Calu3 (cell line): ENCODE measurements at regions not wholly inside any gene's neighbourhood (a gene's known extent, or its start where the extent isn't known, plus 50 kb on each side); places are given as distances from the start of the nearest gene placed in this dataset.

Experiments
- BruUV-seq: library from RNA; stranded (reverse); fragments of 400-500 nt; replicated peaks from 2 replicates; lab custom pipeline; 2021; lab: Mats Ljungman, UMichigan
- CTCF ChIA-PET: fragments of 300-600 bp; sonication (Branson Sonifier 250); formaldehyde crosslinking; loops from one replicate; lab custom pipeline; 2022; ENCODE audit warnings: antibody characterized with exemption; lab: Charles Lee
- DNase-seq: peaks from one replicate; pipeline ENCODE4 v3.0.0; 2022
- H3K27ac Mint-ChIP-seq: one replicate; pipeline ENCODE4 v1.8.0; 2022; ENCODE audit warnings: mixed read lengths; ENCODE audit not compliant: unreplicated experiment
- H3K27me3 Mint-ChIP-seq: one replicate; pipeline ENCODE4 v1.8.0; 2022; ENCODE audit warnings: mixed read lengths; ENCODE audit not compliant: unreplicated experiment
- H3K36me3 Mint-ChIP-seq: one replicate; pipeline ENCODE4 v1.8.0; 2022; ENCODE audit warnings: mild to moderate bottlenecking, moderate library complexity, mixed read lengths; ENCODE audit not compliant: insufficient read depth, unreplicated experiment
- H3K4me1 Mint-ChIP-seq: one replicate; pipeline ENCODE4 v1.8.0; 2022; ENCODE audit warnings: mild to moderate bottlenecking, low read depth, mixed read lengths; ENCODE audit not compliant: unreplicated experiment
- H3K4me3 Mint-ChIP-seq: one replicate; pipeline ENCODE4 v1.8.0; 2022; ENCODE audit warnings: mild to moderate bottlenecking, low read depth, moderate library complexity, mixed read lengths; ENCODE audit not compliant: unreplicated experiment
- H3K9me3 Mint-ChIP-seq: one replicate; pipeline ENCODE4 v1.8.0; 2022; ENCODE audit warnings: low read depth, mixed read lengths; ENCODE audit not compliant: unreplicated experiment
- intact Hi-C: fragments of 100-400 bp; cut with micrococcal nuclease; formaldehyde crosslinking; loops from one replicate; pipeline ENCODE4 v1.10.0; 2022; ENCODE audit not compliant: unreplicated experiment
- TF ChIP-seq, protein P1 (sequence below): fragments of 200-600 bp; IDR thresholded peaks from one replicate; pipeline ENCODE4 v1.8.0; 2022; ENCODE audit warnings: antibody characterized with exemption; ENCODE audit not compliant: unreplicated experiment

- TF ChIP-seq, protein P1, sequence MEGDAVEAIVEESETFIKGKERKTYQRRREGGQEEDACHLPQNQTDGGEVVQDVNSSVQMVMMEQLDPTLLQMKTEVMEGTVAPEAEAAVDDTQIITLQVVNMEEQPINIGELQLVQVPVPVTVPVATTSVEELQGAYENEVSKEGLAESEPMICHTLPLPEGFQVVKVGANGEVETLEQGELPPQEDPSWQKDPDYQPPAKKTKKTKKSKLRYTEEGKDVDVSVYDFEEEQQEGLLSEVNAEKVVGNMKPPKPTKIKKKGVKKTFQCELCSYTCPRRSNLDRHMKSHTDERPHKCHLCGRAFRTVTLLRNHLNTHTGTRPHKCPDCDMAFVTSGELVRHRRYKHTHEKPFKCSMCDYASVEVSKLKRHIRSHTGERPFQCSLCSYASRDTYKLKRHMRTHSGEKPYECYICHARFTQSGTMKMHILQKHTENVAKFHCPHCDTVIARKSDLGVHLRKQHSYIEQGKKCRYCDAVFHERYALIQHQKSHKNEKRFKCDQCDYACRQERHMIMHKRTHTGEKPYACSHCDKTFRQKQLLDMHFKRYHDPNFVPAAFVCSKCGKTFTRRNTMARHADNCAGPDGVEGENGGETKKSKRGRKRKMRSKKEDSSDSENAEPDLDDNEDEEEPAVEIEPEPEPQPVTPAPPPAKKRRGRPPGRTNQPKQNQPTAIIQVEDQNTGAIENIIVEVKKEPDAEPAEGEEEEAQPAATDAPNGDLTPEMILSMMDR = no peak
- intact Hi-C loops = no loop called here
- Mint-ChIP-seq H3K36me3 (no peaks in the 10 kb centered on the region), H3K27ac (no peak overlapping the region), H3K4me3 (no peak overlapping the region), H3K27me3 (no peaks in the 10 kb centered on the region), H3K9me3 (peaks cover 25% of the 10 kb centered on the region), H3K4me1 (no peaks in the 10 kb centered on the region)
- CTCF ChIA-PET = interaction anchor here (1.3 kb wide), 1 partner anchor 179 kb away, joined by 4 read pairs; no protein-coding TSS in a partner anchor
- DNase-seq = no peak
- BruUV-seq = no TSS peak
Measured at GRCh38 chr18:78049281-78049680, 799.6 kb downstream of the GALR1 start.

GRCh38 chr18:78054801-78055200, 805.2 kb downstream of the GALR1 start:
- intact Hi-C loops = no loop called here
- Mint-ChIP-seq H3K4me3 (no peak overlapping the region), H3K4me1 (no peaks in the 10 kb centered on the region), H3K27me3 (no peaks in the 10 kb centered on the region), H3K9me3 (peaks cover 35% of the 10 kb centered on the region), H3K27ac (no peak overlapping the region), H3K36me3 (no peaks in the 10 kb centered on the region)
- no TSS peak for BruUV-seq
- no peak for DNase-seq
- TF ChIP-seq, protein P1 = no peak
- CTCF ChIA-PET = no interaction called here

- DNase-seq = no peak
- no peaks in the 10 kb centered on the region for H3K36me3 Mint-ChIP-seq
- H3K4me1 Mint-ChIP-seq = no peaks in the 10 kb centered on the region
- no peak overlapping the region for H3K27ac Mint-ChIP-seq
- CTCF ChIA-PET = interaction anchor here (0.8 kb wide), 1 partner anchor 14 kb away, joined by 3 read pairs; no protein-coding TSS in a partner anchor
- TF ChIP-seq, protein P1 = no peak
- peaks cover 34% of the 10 kb centered on the region for H3K9me3 Mint-ChIP-seq
- BruUV-seq = no TSS peak
- H3K27me3 Mint-ChIP-seq = no peaks in the 10 kb centered on the region
- intact Hi-C loops = no loop called here
- no peak overlapping the region for H3K4me3 Mint-ChIP-seq
Measured at GRCh38 chr18:78056011-78056410, 806.4 kb downstream of the GALR1 start.

DNA sequence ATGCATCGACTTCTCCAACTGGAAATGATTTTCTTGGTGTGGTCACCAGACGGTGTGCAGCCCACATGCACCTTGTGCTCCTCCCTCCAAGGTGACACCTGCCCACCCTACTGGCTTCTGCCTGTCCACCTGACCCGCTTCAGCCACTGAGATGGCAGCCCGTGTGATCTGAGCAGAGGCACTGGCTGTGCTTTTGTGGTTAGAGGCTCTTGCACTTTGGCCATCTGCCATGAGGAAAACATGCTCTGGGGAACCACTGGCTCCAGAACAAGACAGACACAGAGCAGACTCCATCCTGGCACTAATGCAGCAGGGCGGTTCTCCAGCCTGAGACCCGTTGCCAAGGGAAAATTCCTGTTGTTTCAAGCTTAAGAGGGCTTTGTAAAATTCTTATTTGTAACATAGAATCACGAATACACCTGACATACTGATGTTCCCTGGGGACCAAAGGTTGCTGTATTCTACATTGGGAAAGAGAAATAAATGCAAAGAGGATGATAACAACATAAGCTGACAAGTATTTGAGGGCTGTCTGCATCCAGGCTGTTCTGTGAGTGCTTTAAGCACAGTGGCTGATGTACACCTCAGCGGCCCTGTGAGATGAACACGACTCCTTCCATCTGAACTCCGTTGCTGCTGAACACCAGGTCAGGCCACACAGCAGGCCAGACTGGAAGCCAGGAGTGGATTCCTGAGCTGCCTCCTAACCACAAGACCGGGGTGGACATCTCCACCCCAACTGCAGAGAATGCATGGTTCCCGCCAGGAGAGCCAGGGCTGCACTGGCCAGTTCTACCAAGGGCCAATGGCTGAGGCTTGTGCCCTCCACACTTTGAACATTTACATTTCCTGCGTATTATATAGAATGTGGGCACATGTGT, 820.4 kb downstream of the GALR1 start:
- Mint-ChIP-seq H3K4me3 (no peak overlapping the region), H3K36me3 (no peaks in the 10 kb centered on the region), H3K4me1 (no peaks in the 10 kb centered on the region), H3K27me3 (no peaks in the 10 kb centered on the region), H3K9me3 (peaks cover 30% of the 10 kb centered on the region), H3K27ac (no peak overlapping the region)
- intact Hi-C loops = loop anchor here (10.0 kb wide), 1 partner anchor 75 kb away; no protein-coding TSS in a partner anchor
- CTCF ChIA-PET = no interaction called here
- no peak for DNase-seq
- TF ChIP-seq, protein P1 = no peak
- BruUV-seq = no TSS peak
